Activated T-cell treated with anti-CD3 and anti-CD28 coated beads, Interleukin-2, amount 50 U/mL, for 4 hours (primary cell): ENCODE measurements at regions not wholly inside any gene's neighbourhood (a gene's known extent, or its start where the extent isn't known, plus 50 kb on each side); places are given as distances from the start of the nearest gene placed in this dataset.

Source experiments
- ATAC-seq, 2 donors: fragments of 200-7000 bp; cut with Tn5 transposase; one replicate each; pipeline ENCODE4 v1.10.0; 2021
- DNase-seq: peaks from one replicate; pipeline ENCODE4 v3.0.0-alpha.2; 2020
- H3K27me3 Mint-ChIP-seq: one replicate; pipeline ENCODE4 v1.8.0; 2021; ENCODE audit warnings: low read depth, mixed read lengths
- H3K36me3 Mint-ChIP-seq: one replicate; pipeline ENCODE4 v1.8.0; 2022; ENCODE audit warnings: mixed read lengths; ENCODE audit not compliant: insufficient read depth
- H3K4me1 Mint-ChIP-seq: one replicate; pipeline ENCODE4 v1.8.0; 2021; ENCODE audit warnings: low read depth, mixed read lengths
- H3K4me3 Mint-ChIP-seq: one replicate; pipeline ENCODE4 v1.8.0; 2021; ENCODE audit warnings: mild to moderate bottlenecking, moderate library complexity, mixed read lengths
- H3K9me3 Mint-ChIP-seq: one replicate; pipeline ENCODE4 v1.8.0; 2021; ENCODE audit warnings: mixed read lengths

GRCh38 chr20:11724097-11724496 lies 193.6 kb upstream of the BTBD3 start:
- no peak for DNase-seq
- ATAC-seq, result no peak

GRCh38 chr20:11726026-11726425 lies 191.7 kb upstream of the BTBD3 start:
- no peak overlapping the region for H3K4me3 Mint-ChIP-seq
- no peaks in the 10 kb centered on the region for H3K36me3 Mint-ChIP-seq
- DNase-seq (no peak), ATAC-seq (no peak)
- H3K27me3 Mint-ChIP-seq, result no peaks in the 10 kb centered on the region
- H3K4me1 Mint-ChIP-seq, result no peaks in the 10 kb centered on the region
- H3K9me3 Mint-ChIP-seq, result peaks cover 12% of the 10 kb centered on the region

More at GRCh38 chr20:11724097-11724496, 193.6 kb upstream of the BTBD3 start:
- Mint-ChIP-seq H3K36me3 (no peaks in the 10 kb centered on the region), H3K9me3 (peaks cover 8% of the 10 kb centered on the region), H3K4me1 (no peaks in the 10 kb centered on the region), H3K27me3 (no peaks in the 10 kb centered on the region), H3K4me3 (no peak overlapping the region)

GRCh38 chr20:11727708-11728107 lies 190.0 kb upstream of the BTBD3 start:
- no peak for DNase-seq
- Mint-ChIP-seq H3K9me3 (peaks cover 14% of the 10 kb centered on the region), H3K4me3 (no peak overlapping the region), H3K27me3 (no peaks in the 10 kb centered on the region), H3K36me3 (no peaks in the 10 kb centered on the region), H3K4me1 (no peaks in the 10 kb centered on the region)
- ATAC-seq, result no peak

GRCh38 chr20:11728937-11729336 lies 188.8 kb upstream of the BTBD3 start:
- Mint-ChIP-seq H3K27me3 (no peaks in the 10 kb centered on the region), H3K4me1 (no peaks in the 10 kb centered on the region), H3K9me3 (peaks cover 19% of the 10 kb centered on the region), H3K4me3 (no peak overlapping the region), H3K36me3 (no peaks in the 10 kb centered on the region)
- ATAC-seq (no peak), DNase-seq (no peak)

- DNase-seq, result no peak
- ATAC-seq, result no peak
- Mint-ChIP-seq H3K4me1 (no peaks in the 10 kb centered on the region), H3K9me3 (peaks cover 19% of the 10 kb centered on the region), H3K27me3 (no peaks in the 10 kb centered on the region), H3K4me3 (no peak overlapping the region), H3K36me3 (no peaks in the 10 kb centered on the region)
Measured at GRCh38 chr20:11729806-11730205, 187.9 kb upstream of the BTBD3 start.

GRCh38 chr20:11734431-11734830 lies 183.3 kb upstream of the BTBD3 start:
- peaks cover 11% of the 10 kb centered on the region for H3K9me3 Mint-ChIP-seq
- ATAC-seq, result no peak
- H3K27me3 Mint-ChIP-seq, result no peaks in the 10 kb centered on the region
- no peaks in the 10 kb centered on the region for H3K36me3 Mint-ChIP-seq
- no peak overlapping the region for H3K4me3 Mint-ChIP-seq
- DNase-seq, result no peak
- H3K4me1 Mint-ChIP-seq, result no peaks in the 10 kb centered on the region

GRCh38 chr20:11738852-11739251 lies 178.8 kb upstream of the BTBD3 start:
- H3K27me3 Mint-ChIP-seq, result no peaks in the 10 kb centered on the region
- H3K36me3 Mint-ChIP-seq, result no peaks in the 10 kb centered on the region
- H3K4me3 Mint-ChIP-seq, result no peak overlapping the region
- no peaks in the 10 kb centered on the region for H3K4me1 Mint-ChIP-seq
- DNase-seq (no peak), ATAC-seq (no peak)
- H3K9me3 Mint-ChIP-seq, result no peaks in the 10 kb centered on the region

- ATAC-seq (no peak), DNase-seq (no peak)
- no peaks in the 10 kb centered on the region for H3K4me1 Mint-ChIP-seq
- H3K36me3 Mint-ChIP-seq, result no peaks in the 10 kb centered on the region
- H3K9me3 Mint-ChIP-seq, result no peaks in the 10 kb centered on the region
- H3K27me3 Mint-ChIP-seq, result no peaks in the 10 kb centered on the region
- no peak overlapping the region for H3K4me3 Mint-ChIP-seq
Measured at GRCh38 chr20:11740975-11741374, 176.7 kb upstream of the BTBD3 start.

GRCh38 chr20:11745145-11745544 lies 172.5 kb upstream of the BTBD3 start:
- peaks cover 6% of the 10 kb centered on the region for H3K9me3 Mint-ChIP-seq
- no peaks in the 10 kb centered on the region for H3K36me3 Mint-ChIP-seq
- H3K4me1 Mint-ChIP-seq, result no peaks in the 10 kb centered on the region
- no peak overlapping the region for H3K4me3 Mint-ChIP-seq
- no peak for DNase-seq
- H3K27me3 Mint-ChIP-seq, result no peaks in the 10 kb centered on the region
- no peak for ATAC-seq

- Mint-ChIP-seq H3K4me3 (no peak overlapping the region), H3K36me3 (no peaks in the 10 kb centered on the region), H3K4me1 (no peaks in the 10 kb centered on the region), H3K27me3 (no peaks in the 10 kb centered on the region), H3K9me3 (peaks cover 10% of the 10 kb centered on the region)
- no peak for DNase-seq
- no peak for ATAC-seq
Measured at GRCh38 chr20:11748436-11748835, 169.3 kb upstream of the BTBD3 start.

- H3K4me1 Mint-ChIP-seq, result no peaks in the 10 kb centered on the region
- DNase-seq (no peak), ATAC-seq (no peak)
- no peaks in the 10 kb centered on the region for H3K27me3 Mint-ChIP-seq
- H3K36me3 Mint-ChIP-seq, result no peaks in the 10 kb centered on the region
- no peak overlapping the region for H3K4me3 Mint-ChIP-seq
- H3K9me3 Mint-ChIP-seq, result peaks cover 11% of the 10 kb centered on the region
Measured at GRCh38 chr20:11752336-11752735, 165.4 kb upstream of the BTBD3 start.

GRCh38 chr20:11753155-11753554 lies 164.5 kb upstream of the BTBD3 start:
- no peaks in the 10 kb centered on the region for H3K36me3 Mint-ChIP-seq
- DNase-seq (no peak), ATAC-seq (no peak)
- no peaks in the 10 kb centered on the region for H3K27me3 Mint-ChIP-seq
- no peaks in the 10 kb centered on the region for H3K4me1 Mint-ChIP-seq
- H3K9me3 Mint-ChIP-seq, result peaks cover 12% of the 10 kb centered on the region
- no peak overlapping the region for H3K4me3 Mint-ChIP-seq

- Mint-ChIP-seq H3K36me3 (no peaks in the 10 kb centered on the region), H3K4me1 (no peaks in the 10 kb centered on the region), H3K27me3 (no peaks in the 10 kb centered on the region), H3K4me3 (no peak overlapping the region), H3K9me3 (peaks cover 16% of the 10 kb centered on the region)
- no peak for DNase-seq
- no peak for ATAC-seq
Measured at GRCh38 chr20:11754451-11754850, 163.2 kb upstream of the BTBD3 start.

- Mint-ChIP-seq H3K4me1 (no peaks in the 10 kb centered on the region), H3K9me3 (peaks cover 16% of the 10 kb centered on the region), H3K27me3 (no peaks in the 10 kb centered on the region), H3K36me3 (no peaks in the 10 kb centered on the region), H3K4me3 (no peak overlapping the region)
- no peak for ATAC-seq
- no peak for DNase-seq
Measured at GRCh38 chr20:11755071-11755841, 162.4 kb upstream of the BTBD3 start.

- Mint-ChIP-seq H3K4me1 (no peaks in the 10 kb centered on the region), H3K9me3 (peaks cover 17% of the 10 kb centered on the region), H3K27me3 (no peaks in the 10 kb centered on the region), H3K4me3 (no peak overlapping the region), H3K36me3 (no peaks in the 10 kb centered on the region)
- no peak for ATAC-seq
- DNase-seq, result no peak
Measured at GRCh38 chr20:11761497-11761896, 156.2 kb upstream of the BTBD3 start.
